Thyroid gland (tissue), 4 donors: ENCODE measurements at regions not wholly inside any gene's neighbourhood (a gene's known extent, or its start where the extent isn't known, plus 50 kb on each side); places are given as distances from the start of the nearest gene placed in this dataset.

Source experiments
- POLR2A ChIP-seq, 2 donors: fragments of 450-650 bp; IDR thresholded peaks; one replicate each; pipeline ENCODE4 v1.6.1; 2017; ENCODE audit warnings: antibody characterized with exemption in 2 of 2, mild to moderate bottlenecking in 2 of 2, moderate library complexity in 1 of 2
- TF ChIP-seq, protein P1 (sequence below), 6 experiments: fragments of 200-600 bp in 3 of 6; fragments of 450-650 bp in 3 of 6; sonication (generic) in 3 of 6; IDR thresholded peaks; one replicate each; pipeline ENCODE4 v1.5.1; 2016 to 2019; ENCODE audit warnings: antibody characterized with exemption in 6 of 6, mild to moderate bottlenecking in 2 of 6, inconsistent platforms in 1 of 6, moderate library complexity in 1 of 6

DNA sequence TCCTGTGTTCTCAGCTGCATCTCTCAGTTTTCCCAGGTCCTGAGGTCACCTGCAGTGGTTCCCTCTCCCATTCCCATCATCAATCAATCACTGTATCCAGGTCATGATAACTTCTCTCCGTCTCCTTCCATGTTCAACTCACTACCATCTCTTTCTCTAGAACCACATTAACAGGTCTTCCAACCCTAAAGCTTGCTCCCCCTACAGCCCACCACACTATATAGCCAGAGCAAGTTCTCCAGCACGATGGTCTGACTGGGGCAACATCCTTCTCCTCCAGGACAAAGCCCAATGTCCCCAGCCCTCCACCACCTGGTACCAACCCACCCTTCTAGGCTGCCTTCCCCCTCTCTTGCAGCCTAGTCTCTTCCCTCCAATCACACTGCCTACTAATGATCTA lies 241.6 kb downstream of the CDK5RAP2 start:
- TF ChIP-seq, protein P1, sequence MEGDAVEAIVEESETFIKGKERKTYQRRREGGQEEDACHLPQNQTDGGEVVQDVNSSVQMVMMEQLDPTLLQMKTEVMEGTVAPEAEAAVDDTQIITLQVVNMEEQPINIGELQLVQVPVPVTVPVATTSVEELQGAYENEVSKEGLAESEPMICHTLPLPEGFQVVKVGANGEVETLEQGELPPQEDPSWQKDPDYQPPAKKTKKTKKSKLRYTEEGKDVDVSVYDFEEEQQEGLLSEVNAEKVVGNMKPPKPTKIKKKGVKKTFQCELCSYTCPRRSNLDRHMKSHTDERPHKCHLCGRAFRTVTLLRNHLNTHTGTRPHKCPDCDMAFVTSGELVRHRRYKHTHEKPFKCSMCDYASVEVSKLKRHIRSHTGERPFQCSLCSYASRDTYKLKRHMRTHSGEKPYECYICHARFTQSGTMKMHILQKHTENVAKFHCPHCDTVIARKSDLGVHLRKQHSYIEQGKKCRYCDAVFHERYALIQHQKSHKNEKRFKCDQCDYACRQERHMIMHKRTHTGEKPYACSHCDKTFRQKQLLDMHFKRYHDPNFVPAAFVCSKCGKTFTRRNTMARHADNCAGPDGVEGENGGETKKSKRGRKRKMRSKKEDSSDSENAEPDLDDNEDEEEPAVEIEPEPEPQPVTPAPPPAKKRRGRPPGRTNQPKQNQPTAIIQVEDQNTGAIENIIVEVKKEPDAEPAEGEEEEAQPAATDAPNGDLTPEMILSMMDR (IDR thresholded peaks at IDR 0.05) = no peak
- TF ChIP-seq POLR2A (IDR thresholded peaks at IDR 0.05) = no peak
